Activated CD8-positive, alpha-beta memory T cell treated with anti-CD3 and anti-CD28 coated beads, Interleukin-2, amount 10 ng/mL, durations not matched to agents 7 days and 5 days (primary cell): ENCODE measurements at regions not wholly inside any gene's neighbourhood (a gene's known extent, or its start where the extent isn't known, plus 50 kb on each side); places are given as distances from the start of the nearest gene placed in this dataset.

Experiments used
- ATAC-seq: fragments of 150-1000 bp; cut with Tn5 transposase; one replicate; pipeline ENCODE4 v1.10.0; 2021; ENCODE audit warnings: moderate library complexity
- CTCF ChIA-PET: fragments of 350-600 bp; sonication (Branson Sonifier 250); formaldehyde crosslinking; loops from one replicate; lab custom pipeline; 2021; ENCODE audit warnings: antibody characterized with exemption; lab: Charles Lee
- DNase-seq: peaks from one replicate; pipeline ENCODE4 v3.0.0-alpha.2; 2020
- H3K27ac Mint-ChIP-seq: one replicate; pipeline ENCODE4 v1.8.0; 2021; ENCODE audit warnings: mild to moderate bottlenecking, mixed read lengths
- H3K27me3 Mint-ChIP-seq: one replicate; pipeline ENCODE4 v1.8.0; 2021; ENCODE audit warnings: mixed read lengths
- H3K36me3 Mint-ChIP-seq: one replicate; pipeline ENCODE4 v1.8.0; 2021; ENCODE audit warnings: mild to moderate bottlenecking, mixed read lengths
- H3K4me1 Mint-ChIP-seq: one replicate; pipeline ENCODE4 v1.8.0; 2021; ENCODE audit warnings: mixed read lengths
- H3K4me3 Mint-ChIP-seq: one replicate; pipeline ENCODE4 v1.8.0; 2021; ENCODE audit warnings: mild to moderate bottlenecking, moderate library complexity, mixed read lengths
- H3K9me3 Mint-ChIP-seq: one replicate; pipeline ENCODE4 v1.8.0; 2022; ENCODE audit warnings: low read depth, mixed read lengths

DNA sequence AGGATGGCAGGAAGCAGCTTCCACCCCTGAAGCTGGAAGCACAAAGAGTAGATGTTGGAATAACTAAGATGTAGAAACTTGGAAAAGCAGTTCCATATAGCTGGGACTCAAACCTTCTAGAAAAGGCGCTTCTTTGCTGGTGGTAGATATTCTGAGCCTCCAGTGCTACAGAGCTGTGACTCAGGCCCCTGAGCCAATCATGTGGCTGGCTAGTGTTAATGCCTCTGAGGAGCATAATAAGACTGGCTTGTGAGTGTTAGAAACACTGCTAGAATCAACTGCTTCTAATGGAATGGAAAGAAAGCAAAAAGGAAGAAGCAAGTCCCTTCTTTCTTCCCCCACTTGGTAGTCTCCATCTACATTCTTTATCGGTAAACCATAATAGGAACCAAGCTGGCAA lies 234.2 kb upstream of the DMAC1 start:
- Mint-ChIP-seq H3K36me3 (peaks cover 5% of the 10 kb centered on the region), H3K27me3 (no peaks in the 10 kb centered on the region), H3K4me3 (no peak overlapping the region), H3K9me3 (peaks cover 10% of the 10 kb centered on the region), H3K27ac (no peak overlapping the region), H3K4me1 (no peaks in the 10 kb centered on the region)
- ATAC-seq (no peak), DNase-seq (no peak)
- CTCF ChIA-PET, result no interaction called here

DNA sequence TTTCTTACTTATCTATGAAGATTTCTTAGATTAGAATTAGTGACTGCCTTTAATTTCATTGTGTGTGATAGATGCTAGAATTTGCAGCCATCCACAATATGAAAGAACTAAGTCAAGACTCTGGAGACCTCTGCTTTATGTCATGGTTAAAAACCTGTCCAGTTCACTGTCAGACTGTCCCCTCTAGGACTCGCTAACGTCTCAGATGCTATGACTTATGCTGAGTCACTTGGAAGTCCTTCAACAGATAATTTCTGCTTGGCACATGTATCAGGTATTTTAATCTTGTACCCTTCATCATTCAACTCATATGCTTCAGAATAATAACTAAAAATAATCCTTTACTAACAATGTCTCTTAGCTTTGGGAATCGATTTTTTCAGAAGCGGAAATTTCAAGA lies 230.5 kb upstream of the DMAC1 start:
- H3K4me1 Mint-ChIP-seq, result no peaks in the 10 kb centered on the region
- no peak overlapping the region for H3K4me3 Mint-ChIP-seq
- no peak for ATAC-seq
- no peak for DNase-seq
- H3K9me3 Mint-ChIP-seq, result no peaks in the 10 kb centered on the region
- H3K27me3 Mint-ChIP-seq, result no peaks in the 10 kb centered on the region
- H3K36me3 Mint-ChIP-seq, result no peaks in the 10 kb centered on the region
- H3K27ac Mint-ChIP-seq, result no peak overlapping the region
- CTCF ChIA-PET, result no interaction called here

DNA sequence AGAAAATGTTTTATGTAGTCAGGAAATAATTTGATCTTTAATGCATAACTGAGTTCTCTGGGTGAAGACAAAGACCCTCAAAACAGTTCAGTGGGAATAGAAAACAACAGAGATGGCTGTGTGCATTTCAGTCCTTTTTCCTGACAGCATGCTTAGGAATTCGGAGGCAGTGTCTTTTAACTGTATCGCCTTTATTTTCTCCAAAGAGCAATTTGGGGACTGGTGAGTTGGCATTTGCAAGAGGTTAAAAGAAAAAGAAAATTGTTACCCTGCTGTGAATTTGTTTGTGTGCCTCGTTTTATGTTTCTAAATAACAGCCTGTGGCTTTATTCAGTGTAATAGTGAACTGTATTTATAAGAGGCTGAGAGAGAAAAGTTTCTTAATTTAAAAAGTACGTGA lies 227.8 kb upstream of the DMAC1 start:
- Mint-ChIP-seq H3K27me3 (no peaks in the 10 kb centered on the region), H3K9me3 (no peaks in the 10 kb centered on the region), H3K27ac (no peak overlapping the region), H3K4me1 (no peaks in the 10 kb centered on the region), H3K4me3 (no peak overlapping the region), H3K36me3 (no peaks in the 10 kb centered on the region)
- no peak for DNase-seq
- no peak for ATAC-seq
- CTCF ChIA-PET, result no interaction called here

DNA sequence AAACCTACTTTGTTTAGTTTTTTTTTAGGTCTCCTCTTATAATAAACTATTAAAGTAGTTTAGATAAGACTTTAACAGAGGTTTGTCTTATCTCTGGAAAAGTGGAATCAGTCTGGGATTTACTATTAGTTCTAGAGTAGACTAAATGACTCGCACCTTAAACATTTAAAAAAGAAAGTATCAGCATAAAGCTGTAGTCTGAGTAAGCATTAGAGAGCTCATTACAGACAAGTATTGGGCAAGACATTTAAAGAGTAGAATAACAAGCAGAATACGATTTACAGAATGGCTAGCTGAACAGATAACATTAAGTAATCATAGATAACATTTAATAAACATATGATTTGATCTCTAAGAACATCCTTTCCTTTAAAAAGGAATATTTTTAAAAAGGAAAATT lies 226.0 kb upstream of the DMAC1 start:
- DNase-seq (no peak), ATAC-seq (no peak)
- H3K27me3 Mint-ChIP-seq, result no peaks in the 10 kb centered on the region
- no peaks in the 10 kb centered on the region for H3K9me3 Mint-ChIP-seq
- H3K27ac Mint-ChIP-seq, result no peak overlapping the region
- CTCF ChIA-PET, result no interaction called here
- H3K4me1 Mint-ChIP-seq, result no peaks in the 10 kb centered on the region
- H3K4me3 Mint-ChIP-seq, result no peak overlapping the region
- no peaks in the 10 kb centered on the region for H3K36me3 Mint-ChIP-seq

- no peaks in the 10 kb centered on the region for H3K9me3 Mint-ChIP-seq
- H3K27me3 Mint-ChIP-seq, result no peaks in the 10 kb centered on the region
Measured at GRCh38 chr9:8020186-8020585, 220.6 kb upstream of the DMAC1 start.

GRCh38 chr9:8019636-8020035 lies 220.1 kb upstream of the DMAC1 start:
- Mint-ChIP-seq H3K4me1 (no peaks in the 10 kb centered on the region), H3K9me3 (no peaks in the 10 kb centered on the region), H3K27ac (no peak overlapping the region), H3K36me3 (no peaks in the 10 kb centered on the region), H3K4me3 (no peak overlapping the region), H3K27me3 (no peaks in the 10 kb centered on the region)
- ATAC-seq, result no peak
- CTCF ChIA-PET, result no interaction called here
- DNase-seq, result no peak

More at GRCh38 chr9:8020186-8020585, 220.6 kb upstream of the DMAC1 start:
- ATAC-seq (no peak), DNase-seq (no peak)
- H3K36me3 Mint-ChIP-seq, result no peaks in the 10 kb centered on the region
- H3K27ac Mint-ChIP-seq, result no peak overlapping the region
- CTCF ChIA-PET, result no interaction called here
- no peaks in the 10 kb centered on the region for H3K4me1 Mint-ChIP-seq
- H3K4me3 Mint-ChIP-seq, result no peak overlapping the region

GRCh38 chr9:8014997-8015682 lies 215.6 kb upstream of the DMAC1 start:
- H3K36me3 Mint-ChIP-seq, result no peaks in the 10 kb centered on the region
- no peak overlapping the region for H3K4me3 Mint-ChIP-seq
- CTCF ChIA-PET, result no interaction called here
- no peaks in the 10 kb centered on the region for H3K27me3 Mint-ChIP-seq
- no peaks in the 10 kb centered on the region for H3K9me3 Mint-ChIP-seq
- no peak for ATAC-seq
- H3K4me1 Mint-ChIP-seq, result no peaks in the 10 kb centered on the region
- no peak overlapping the region for H3K27ac Mint-ChIP-seq
- DNase-seq, result no peak

GRCh38 chr9:8012986-8013385 lies 213.4 kb upstream of the DMAC1 start:
- peaks cover 2% of the 10 kb centered on the region for H3K9me3 Mint-ChIP-seq
- DNase-seq, result no peak
- H3K27ac Mint-ChIP-seq, result no peak overlapping the region
- H3K4me3 Mint-ChIP-seq, result no peak overlapping the region
- no peaks in the 10 kb centered on the region for H3K4me1 Mint-ChIP-seq
- H3K36me3 Mint-ChIP-seq, result no peaks in the 10 kb centered on the region
- H3K27me3 Mint-ChIP-seq, result no peaks in the 10 kb centered on the region
- CTCF ChIA-PET, result no interaction called here
- ATAC-seq, result no peak

- H3K9me3 Mint-ChIP-seq, result peaks cover 2% of the 10 kb centered on the region
Measured at GRCh38 chr9:8011974-8012373, 212.4 kb upstream of the DMAC1 start.

GRCh38 chr9:7996558-7996957 lies 197.0 kb upstream of the DMAC1 start:
- CTCF ChIA-PET, result no interaction called here
- ATAC-seq, result no peak
- Mint-ChIP-seq H3K27me3 (no peaks in the 10 kb centered on the region), H3K4me3 (no peak overlapping the region), H3K27ac (no peak overlapping the region), H3K4me1 (no peaks in the 10 kb centered on the region), H3K9me3 (no peaks in the 10 kb centered on the region), H3K36me3 (no peaks in the 10 kb centered on the region)
- DNase-seq, result no peak

More at GRCh38 chr9:8011974-8012373, 212.4 kb upstream of the DMAC1 start:
- no peaks in the 10 kb centered on the region for H3K4me1 Mint-ChIP-seq
- H3K27ac Mint-ChIP-seq, result no peak overlapping the region
- H3K27me3 Mint-ChIP-seq, result no peaks in the 10 kb centered on the region
- no peak overlapping the region for H3K4me3 Mint-ChIP-seq
- no peak for ATAC-seq
- CTCF ChIA-PET, result no interaction called here
- no peak for DNase-seq
- H3K36me3 Mint-ChIP-seq, result no peaks in the 10 kb centered on the region

DNA sequence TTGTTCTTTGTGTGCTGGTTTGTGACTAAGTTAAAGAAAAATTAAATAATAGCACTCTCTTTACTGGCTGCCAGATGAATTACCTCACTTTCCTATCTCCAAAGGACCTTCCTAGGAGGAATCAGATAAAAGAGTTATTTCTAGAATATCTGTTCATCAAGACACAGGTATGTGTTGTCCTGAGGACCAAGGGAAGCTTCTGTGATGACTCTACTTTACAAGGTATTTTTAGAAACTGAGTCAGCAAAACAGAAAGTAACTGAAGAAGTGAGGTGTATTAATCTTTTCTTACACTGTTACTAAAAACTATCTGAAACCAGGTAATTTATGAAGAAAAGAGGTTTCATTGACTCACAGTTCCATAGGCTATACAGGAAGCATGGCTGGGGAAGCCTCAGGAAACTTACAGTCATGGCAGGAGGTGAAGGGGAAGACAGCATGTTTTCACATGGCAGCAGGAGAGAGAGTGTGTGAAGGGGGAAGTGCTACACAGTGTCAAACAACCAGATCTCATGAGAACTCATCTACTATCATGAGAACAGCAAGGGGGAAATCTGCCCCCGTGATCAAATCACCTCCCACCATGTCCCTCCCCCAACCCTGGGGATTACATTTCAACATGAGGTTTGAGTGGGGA lies 189.2 kb upstream of the DMAC1 start:
- ATAC-seq, result no peak
- CTCF ChIA-PET, result no interaction called here

GRCh38 chr9:7984692-7985091 lies 185.1 kb upstream of the DMAC1 start:
- no peaks in the 10 kb centered on the region for H3K27me3 Mint-ChIP-seq
- no peak for ATAC-seq
- H3K4me1 Mint-ChIP-seq, result peaks cover 29% of the 10 kb centered on the region
- no peak overlapping the region for H3K27ac Mint-ChIP-seq
- CTCF ChIA-PET, result no interaction called here
- H3K36me3 Mint-ChIP-seq, result peaks cover 10% of the 10 kb centered on the region
- DNase-seq, result no peak
- H3K4me3 Mint-ChIP-seq, result no peak overlapping the region
- no peaks in the 10 kb centered on the region for H3K9me3 Mint-ChIP-seq

More for the DNA sequence above, 189.2 kb upstream of the DMAC1 start:
- H3K4me1 Mint-ChIP-seq, result no peaks in the 10 kb centered on the region
- H3K27ac Mint-ChIP-seq, result no peak overlapping the region
- no peak for DNase-seq
- H3K4me3 Mint-ChIP-seq, result no peak overlapping the region
- H3K36me3 Mint-ChIP-seq, result peaks cover 6% of the 10 kb centered on the region
- H3K27me3 Mint-ChIP-seq, result no peaks in the 10 kb centered on the region
- no peaks in the 10 kb centered on the region for H3K9me3 Mint-ChIP-seq

DNA sequence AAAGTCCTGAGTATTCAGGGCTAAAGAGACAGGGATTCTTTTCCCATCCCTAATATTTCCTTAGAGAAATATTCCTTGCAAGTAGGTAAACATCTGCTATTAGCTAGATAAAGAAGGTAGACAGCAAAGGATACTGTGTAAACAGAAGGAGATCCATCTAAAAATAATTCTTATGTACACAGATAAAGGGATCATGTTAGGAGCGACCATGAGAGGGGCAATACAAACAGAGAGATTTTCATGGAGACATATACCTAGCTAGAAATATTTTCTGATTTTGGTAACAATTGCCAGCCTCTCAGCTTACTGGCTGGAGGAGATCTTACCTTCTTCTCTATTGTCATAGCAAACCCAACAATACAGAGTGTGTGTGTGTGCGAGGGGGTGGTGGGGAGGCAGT lies 184.6 kb upstream of the DMAC1 start:
- Mint-ChIP-seq H3K4me1 (peaks cover 29% of the 10 kb centered on the region), H3K27ac (no peak overlapping the region), H3K36me3 (peaks cover 10% of the 10 kb centered on the region), H3K9me3 (no peaks in the 10 kb centered on the region), H3K4me3 (no peak overlapping the region), H3K27me3 (no peaks in the 10 kb centered on the region)
- DNase-seq, result no peak
- CTCF ChIA-PET, result no interaction called here
- no peak for ATAC-seq

- Mint-ChIP-seq H3K4me1 (peaks cover 29% of the 10 kb centered on the region), H3K27ac (no peak overlapping the region), H3K4me3 (no peak overlapping the region), H3K9me3 (no peaks in the 10 kb centered on the region), H3K36me3 (peaks cover 7% of the 10 kb centered on the region), H3K27me3 (no peaks in the 10 kb centered on the region)
- ATAC-seq, result no peak
- no peak for DNase-seq
- CTCF ChIA-PET, result no interaction called here
Measured at GRCh38 chr9:7983490-7983889, 183.9 kb upstream of the DMAC1 start.
